Keratinocyte (primary cell): ENCODE measurements at regions not wholly inside any gene's neighbourhood (a gene's known extent, or its start where the extent isn't known, plus 50 kb on each side); places are given as distances from the start of the nearest gene placed in this dataset.

Source experiments
- DNase-seq: peaks from one replicate; pipeline ENCODE4 v3.0.0-alpha.2; 2011; ENCODE audit warnings: low read depth, missing footprints, low spot score
- FAIRE-seq: peaks from 2 replicates; lab custom pipeline; 2011; peaks lifted over from hg19 to GRCh38; lab: Jason Lieb, UNC
- H2AFZ ChIP-seq: 2 replicates; pipeline ENCODE4 v1.6.0; 2012; ENCODE audit warnings: low read length, control low read depth, inconsistent platforms; ENCODE audit not compliant: control insufficient read depth
- H3K27ac ChIP-seq: 2 replicates; pipeline ENCODE4 v1.5.1; 2011; ENCODE audit warnings: low read length; ENCODE audit not compliant: control insufficient read depth, insufficient read depth
- H3K27me3 ChIP-seq: 3 replicates; pipeline ENCODE4 v1.6.0; 2011; ENCODE audit warnings: low read length; ENCODE audit not compliant: control insufficient read depth, insufficient read depth; ENCODE audit errors: extremely low read depth
- H3K36me3 ChIP-seq, 2 experiments: 2 replicates in 1 of 2; 3 replicates in 1 of 2; pipeline ENCODE4 v1.5.1; 2011; ENCODE audit warnings: low read length in 2 of 2, mild to moderate bottlenecking in 1 of 2; ENCODE audit not compliant: control insufficient read depth in 2 of 2, insufficient read depth in 2 of 2; ENCODE audit errors: extremely low read depth in 1 of 2
- H3K4me1 ChIP-seq: 3 replicates; pipeline ENCODE4 v1.5.1; 2011; ENCODE audit warnings: low read length; ENCODE audit not compliant: control insufficient read depth, insufficient read depth; ENCODE audit errors: extremely low read depth
- H3K4me2 ChIP-seq: 3 replicates; pipeline ENCODE4 v1.6.0; 2011; ENCODE audit warnings: low read depth, low read length; ENCODE audit not compliant: control insufficient read depth, insufficient read depth; ENCODE audit errors: extremely low read depth
- H3K4me3 ChIP-seq, 3 experiments: fragments of 200-600 bp in 1 of 3; sonication (generic) in 1 of 3; 2 replicates in 2 of 3; 3 replicates in 1 of 3; pipeline ENCODE4 v1.5.1; 2011 to 2016; ENCODE audit warnings: low read length in 3 of 3, mild to moderate bottlenecking in 3 of 3, control low read depth in 2 of 3, inconsistent platforms in 1 of 3, low read depth in 1 of 3, mixed read lengths in 1 of 3, mixed run types in 1 of 3, moderate library complexity in 1 of 3; ENCODE audit not compliant: control insufficient read depth in 2 of 3, insufficient read depth in 2 of 3; ENCODE audit errors: extremely low read depth in 1 of 3
- H3K79me2 ChIP-seq: 2 replicates; pipeline ENCODE4 v1.6.0; 2012; ENCODE audit warnings: low read length; ENCODE audit not compliant: control insufficient read depth, insufficient read depth
- H3K9ac ChIP-seq: 3 replicates; pipeline ENCODE4 v1.6.0; 2011; ENCODE audit warnings: low read length; ENCODE audit not compliant: control insufficient read depth, insufficient read depth; ENCODE audit errors: extremely low read depth
- H3K9me1 ChIP-seq: 3 replicates; pipeline ENCODE4 v1.6.0; 2011; ENCODE audit warnings: low read length; ENCODE audit not compliant: control insufficient read depth, insufficient read depth; ENCODE audit errors: extremely low read depth
- H3K9me3 ChIP-seq: 2 replicates; pipeline ENCODE4 v1.5.1; 2012; ENCODE audit warnings: low read depth, low read length; ENCODE audit not compliant: control insufficient read depth
- H4K20me1 ChIP-seq: 3 replicates; pipeline ENCODE4 v1.6.0; 2011; ENCODE audit warnings: low read length; ENCODE audit not compliant: control insufficient read depth, insufficient read depth; ENCODE audit errors: extremely low read depth
- CTCF ChIP-seq, 3 experiments: IDR thresholded peaks in 1 of 3; conservative IDR thresholded peaks in 1 of 3; optimal IDR thresholded peaks in 1 of 3; 2 replicates in 2 of 3; 3 replicates in 1 of 3; pipeline versions ENCODE3 to v1.5.1; 2011; ENCODE audit warnings: low read length in 3 of 3, mild to moderate bottlenecking in 3 of 3, moderate library complexity in 2 of 3, control low read depth in 1 of 3, inconsistent platforms in 1 of 3; ENCODE audit not compliant: insufficient read depth in 2 of 3; ENCODE audit errors: extremely low read depth in 1 of 3
- EZH2 ChIP-seq: IDR thresholded peaks from one replicate; pipeline ENCODE4 v1.6.1; 2012; ENCODE audit warnings: inconsistent platforms, mild to moderate bottlenecking, low read length, moderate library complexity
- dilution Hi-C: fragments of 300-500 bp; cut with MboI; formaldehyde crosslinking; loops from one replicate; pipeline ENCODE4 v1.7.0; 2020; ENCODE audit warnings: low sequenced_read_pairs; ENCODE audit not compliant: extremely low pct_ligation_motif_present

- Histone ChIP-seq H3K27ac (no peak overlapping the region), H3K36me3 (no peaks in the 10 kb centered on the region), H3K9me1 (no peaks in the 10 kb centered on the region), H3K27me3 (peaks cover 15% of the 10 kb centered on the region), H3K4me3 (no peak overlapping the region), H3K4me2 (no peak overlapping the region), H3K79me2 (no peaks in the 10 kb centered on the region), H3K9me3 (no peaks in the 10 kb centered on the region), H4K20me1 (no peaks in the 10 kb centered on the region), H3K4me1 (no peaks in the 10 kb centered on the region), H2AFZ (no peak overlapping the region), H3K9ac (no peak overlapping the region)
- dilution Hi-C loops, result no loop called here
- FAIRE-seq (no peak), DNase-seq (no peak)
- no peak for TF ChIP-seq CTCF (optimal IDR thresholded peaks at IDR 0.05 in 1 of 3, IDR thresholded peaks at IDR 0.05 in 1 of 3, conservative IDR thresholded peaks at IDR 0.05 in 1 of 3; ENCODE audit: extremely low read depth in 1 of 3, insufficient read depth in 2 of 3, low read length in 3 of 3)
- TF ChIP-seq EZH2, result no peak
These were observed 76.5 kb downstream of the MICALL2 start for GRCh38 chr7:1382553-1383397.

GRCh38 chr7:1383398-1384112 lies 75.7 kb downstream of the MICALL2 start:
- dilution Hi-C loops, result no loop called here
- Histone ChIP-seq H3K4me1 (no peaks in the 10 kb centered on the region), H3K9ac (no peak overlapping the region), H3K4me2 (no peak overlapping the region), H4K20me1 (no peaks in the 10 kb centered on the region), H3K9me1 (no peaks in the 10 kb centered on the region), H3K9me3 (no peaks in the 10 kb centered on the region), H3K79me2 (no peaks in the 10 kb centered on the region), H3K36me3 (no peaks in the 10 kb centered on the region), H3K4me3 (no peak overlapping the region), H3K27me3 (peaks cover 18% of the 10 kb centered on the region), H3K27ac (no peak overlapping the region), H2AFZ (no peak overlapping the region)
- FAIRE-seq, result no peak
- no peak for DNase-seq
- TF ChIP-seq CTCF (optimal IDR thresholded peaks at IDR 0.05 in 1 of 3, IDR thresholded peaks at IDR 0.05 in 1 of 3, conservative IDR thresholded peaks at IDR 0.05 in 1 of 3; ENCODE audit: extremely low read depth in 1 of 3, insufficient read depth in 2 of 3, low read length in 3 of 3) (no peak), EZH2 (no peak)
